ENCODE measurements at regions not wholly inside any gene's neighbourhood (a gene's known extent, or its start where the extent isn't known, plus 50 kb on each side); places are given as distances from the start of the nearest gene placed in this dataset.

GRCh38 chr4:98739751-98740150, 81.3 kb upstream of the TSPAN5 start:
- H3K27ac ChIP-seq (ENCODE audit: low read depth, low read length), result no peak overlapping the region
- Mint-ChIP-seq H3K9me3 (peaks cover 0 to 12% (median 4%) of the 10 kb centered on the region in 11 donors), H3K27ac (no peak overlapping the region), H3K4me1 (peaks cover 0 to 7% (median 0%) of the 10 kb centered on the region in 7 donors), H3K4me3 (no peak overlapping the region), H3K27me3 (no peaks in the 10 kb centered on the region), H3K36me3 (peaks cover 0 to 6% (median 0%) of the 10 kb centered on the region in 5 donors)
- H3K4me3 ChIP-seq (ENCODE audit: low read length), result no peak overlapping the region
- no peaks in the 10 kb centered on the region for H3K9me3 ChIP-seq (ENCODE audit: control insufficient read depth in 2 of 3, low read length in 3 of 3)
- no peak for ATAC-seq
- no peak for DNase-seq
- ChIA-PET POLR2A (interaction anchor here (0.6 to 0.7 kb wide), 2 partner anchors 79 to 433 kb away, joined by 4 to 5 read pairs; no protein-coding TSS in a partner anchor), CTCF (no interaction called here)
- no peaks in the 10 kb centered on the region for H3K36me3 ChIP-seq (ENCODE audit: control insufficient read depth in 2 of 3, insufficient read depth in 3 of 3, low read length in 3 of 3)
- intact Hi-C loops (cut with micrococcal nuclease), result no loop called here
- H3K4me1 ChIP-seq (ENCODE audit: control insufficient read depth in 2 of 2, insufficient read depth in 2 of 2, low read length in 2 of 2), result no peaks in the 10 kb centered on the region
- H3K27me3 ChIP-seq (ENCODE audit: control insufficient read depth in 2 of 2, insufficient read depth in 2 of 2, low read length in 2 of 2), result no peaks in the 10 kb centered on the region

- Histone ChIP-seq H3K36me3 (ENCODE audit: control insufficient read depth in 2 of 3, insufficient read depth in 3 of 3, low read length in 3 of 3) (no peaks in the 10 kb centered on the region), H3K27ac (ENCODE audit: low read depth, low read length) (no peak overlapping the region), H3K9me3 (ENCODE audit: control insufficient read depth in 2 of 3, low read length in 3 of 3) (no peaks in the 10 kb centered on the region), H3K4me3 (ENCODE audit: low read length) (no peak overlapping the region), H3K27me3 (ENCODE audit: control insufficient read depth in 2 of 2, insufficient read depth in 2 of 2, low read length in 2 of 2) (no peaks in the 10 kb centered on the region), H3K4me1 (ENCODE audit: control insufficient read depth in 2 of 2, insufficient read depth in 2 of 2, low read length in 2 of 2) (no peaks in the 10 kb centered on the region)
- intact Hi-C loops (cut with micrococcal nuclease), result no loop called here
- DNase-seq (no peak), ATAC-seq (no peak)
- H3K4me1 Mint-ChIP-seq, result peaks cover 0 to under 1% (median under 1%) of the 10 kb centered on the region in 7 donors
- ChIA-PET CTCF (no interaction called here), POLR2A (no interaction called here)
- no peaks in the 10 kb centered on the region for H3K27me3 Mint-ChIP-seq
- H3K27ac Mint-ChIP-seq, result no peak overlapping the region
- H3K36me3 Mint-ChIP-seq, result peaks cover 0 to 6% (median 0%) of the 10 kb centered on the region in 5 donors
- peaks cover 0 to 8% (median 4%) of the 10 kb centered on the region in 11 donors for H3K9me3 Mint-ChIP-seq
- H3K4me3 Mint-ChIP-seq, result no peak overlapping the region
These were observed 75.2 kb upstream of the TSPAN5 start for GRCh38 chr4:98733601-98734000.

GRCh38 chr4:98728871-98729270, 70.5 kb upstream of the TSPAN5 start:
- no peaks in the 10 kb centered on the region for H3K27me3 Mint-ChIP-seq
- no peak overlapping the region for H3K27ac Mint-ChIP-seq
- H3K4me1 Mint-ChIP-seq, result peaks cover 4 to 7% (median 5%) of the 10 kb centered on the region in 7 donors
- ATAC-seq (no peak), DNase-seq (no peak)
- intact Hi-C loops (cut with micrococcal nuclease), result no loop called here
- no peaks in the 10 kb centered on the region for H3K4me1 ChIP-seq (ENCODE audit: control insufficient read depth in 2 of 2, insufficient read depth in 2 of 2, low read length in 2 of 2)
- peaks cover 0 to 23% (median 11%) of the 10 kb centered on the region in 11 donors for H3K9me3 Mint-ChIP-seq
- no peaks in the 10 kb centered on the region for H3K36me3 ChIP-seq (ENCODE audit: control insufficient read depth in 2 of 3, insufficient read depth in 3 of 3, low read length in 3 of 3)
- H3K9me3 ChIP-seq (ENCODE audit: control insufficient read depth in 2 of 3, low read length in 3 of 3), result no peaks in the 10 kb centered on the region
- ChIA-PET CTCF (no interaction called here), POLR2A (interaction anchor here (0.8 kb wide), 1 partner anchor 250 kb away, joined by 4 read pairs; no protein-coding TSS in a partner anchor)
- H3K27me3 ChIP-seq (ENCODE audit: control insufficient read depth in 2 of 2, insufficient read depth in 2 of 2, low read length in 2 of 2), result no peaks in the 10 kb centered on the region
- no peak overlapping the region for H3K4me3 Mint-ChIP-seq
- H3K27ac ChIP-seq (ENCODE audit: low read depth, low read length), result no peak overlapping the region
- peaks cover 0 to 8% (median 4%) of the 10 kb centered on the region in 5 donors for H3K36me3 Mint-ChIP-seq
- no peak overlapping the region for H3K4me3 ChIP-seq (ENCODE audit: low read length)

- intact Hi-C loops (cut with micrococcal nuclease), result no loop called here
- Histone ChIP-seq H3K36me3 (ENCODE audit: control insufficient read depth in 2 of 3, insufficient read depth in 3 of 3, low read length in 3 of 3) (no peaks in the 10 kb centered on the region), H3K27ac (ENCODE audit: low read depth, low read length) (no peak overlapping the region), H3K4me3 (ENCODE audit: low read length) (no peak overlapping the region), H3K9me3 (ENCODE audit: control insufficient read depth in 2 of 3, low read length in 3 of 3) (no peaks in the 10 kb centered on the region), H3K27me3 (ENCODE audit: control insufficient read depth in 2 of 2, insufficient read depth in 2 of 2, low read length in 2 of 2) (no peaks in the 10 kb centered on the region), H3K4me1 (ENCODE audit: control insufficient read depth in 2 of 2, insufficient read depth in 2 of 2, low read length in 2 of 2) (no peaks in the 10 kb centered on the region)
- Mint-ChIP-seq H3K36me3 (peaks cover 0 to 8% (median 4%) of the 10 kb centered on the region in 5 donors), H3K4me3 (no peak overlapping the region), H3K27ac (no peak overlapping the region), H3K9me3 (peaks cover 0 to 24% (median 11%) of the 10 kb centered on the region in 11 donors), H3K27me3 (no peaks in the 10 kb centered on the region), H3K4me1 (peaks cover 4 to 7% (median 5%) of the 10 kb centered on the region in 7 donors)
- ChIA-PET CTCF (no interaction called here), POLR2A (no interaction called here)
- DNase-seq (no peak), ATAC-seq (no peak)
These were observed 70.0 kb upstream of the TSPAN5 start for GRCh38 chr4:98728433-98728832.

GRCh38 chr4:98722000-98722399, 63.6 kb upstream of the TSPAN5 start:
- CTCF ChIA-PET, result no interaction called here
- Mint-ChIP-seq H3K9me3 (peaks cover 0 to 36% (median 20%) of the 10 kb centered on the region in 11 donors), H3K4me3 (no peak overlapping the region), H3K27ac (no peak overlapping the region), H3K27me3 (peaks cover 0 to 4% (median 0%) of the 10 kb centered on the region in 5 donors), H3K36me3 (peaks cover 0 to 10% (median 4%) of the 10 kb centered on the region in 5 donors), H3K4me1 (peaks cover 0 to 2% (median 0%) of the 10 kb centered on the region in 7 donors)
- POLR2A ChIA-PET, result no interaction called here
- Histone ChIP-seq H3K27ac (ENCODE audit: low read depth, low read length) (no peak overlapping the region), H3K4me3 (ENCODE audit: low read length) (no peak overlapping the region), H3K27me3 (ENCODE audit: control insufficient read depth in 2 of 2, insufficient read depth in 2 of 2, low read length in 2 of 2) (no peaks in the 10 kb centered on the region), H3K36me3 (ENCODE audit: control insufficient read depth in 2 of 3, insufficient read depth in 3 of 3, low read length in 3 of 3) (no peaks in the 10 kb centered on the region), H3K9me3 (ENCODE audit: control insufficient read depth in 2 of 3, low read length in 3 of 3) (no peaks in the 10 kb centered on the region), H3K4me1 (ENCODE audit: control insufficient read depth in 2 of 2, insufficient read depth in 2 of 2, low read length in 2 of 2) (no peaks in the 10 kb centered on the region)
- intact Hi-C loops (cut with micrococcal nuclease), result no loop called here
- ATAC-seq, result no peak
- no peak for DNase-seq

GRCh38 chr4:98720871-98721480, 62.6 kb upstream of the TSPAN5 start:
- ATAC-seq, result no peak
- ChIA-PET POLR2A (no interaction called here), CTCF (no interaction called here)
- Histone ChIP-seq H3K36me3 (ENCODE audit: control insufficient read depth in 2 of 3, insufficient read depth in 3 of 3, low read length in 3 of 3) (no peaks in the 10 kb centered on the region), H3K9me3 (ENCODE audit: control insufficient read depth in 2 of 3, low read length in 3 of 3) (no peaks in the 10 kb centered on the region), H3K27ac (ENCODE audit: low read depth, low read length) (no peak overlapping the region), H3K27me3 (ENCODE audit: control insufficient read depth in 2 of 2, insufficient read depth in 2 of 2, low read length in 2 of 2) (no peaks in the 10 kb centered on the region), H3K4me1 (ENCODE audit: control insufficient read depth in 2 of 2, insufficient read depth in 2 of 2, low read length in 2 of 2) (no peaks in the 10 kb centered on the region), H3K4me3 (ENCODE audit: low read length) (no peak overlapping the region)
- H3K27ac Mint-ChIP-seq, result no peak overlapping the region
- H3K4me1 Mint-ChIP-seq, result peaks cover 0 to 2% (median 0%) of the 10 kb centered on the region in 7 donors
- peaks cover 0 to 4% (median 0%) of the 10 kb centered on the region in 5 donors for H3K27me3 Mint-ChIP-seq
- no peak overlapping the region for H3K4me3 Mint-ChIP-seq
- intact Hi-C loops (cut with micrococcal nuclease), result no loop called here
- H3K36me3 Mint-ChIP-seq, result peaks cover 0 to 10% (median 4%) of the 10 kb centered on the region in 5 donors
- peaks cover 0 to 35% (median 20%) of the 10 kb centered on the region in 11 donors for H3K9me3 Mint-ChIP-seq
- DNase-seq, result no peak

GRCh38 chr4:98716796-98717195, 58.4 kb upstream of the TSPAN5 start:
- Mint-ChIP-seq H3K9me3 (peaks cover 0 to 12% (median 4%) of the 10 kb centered on the region in 11 donors), H3K36me3 (peaks cover 0 to 6% (median 3%) of the 10 kb centered on the region in 5 donors), H3K27me3 (peaks cover 0 to 5% (median 0%) of the 10 kb centered on the region in 5 donors), H3K27ac (no peak overlapping the region), H3K4me3 (no peak overlapping the region), H3K4me1 (peaks cover 0 to 11% (median 0%) of the 10 kb centered on the region in 7 donors)
- Histone ChIP-seq H3K4me3 (ENCODE audit: low read length) (no peak overlapping the region), H3K4me1 (ENCODE audit: control insufficient read depth in 2 of 2, insufficient read depth in 2 of 2, low read length in 2 of 2) (no peaks in the 10 kb centered on the region), H3K9me3 (ENCODE audit: control insufficient read depth in 2 of 3, low read length in 3 of 3) (no peaks in the 10 kb centered on the region), H3K36me3 (ENCODE audit: control insufficient read depth in 2 of 3, insufficient read depth in 3 of 3, low read length in 3 of 3) (no peaks in the 10 kb centered on the region), H3K27ac (ENCODE audit: low read depth, low read length) (no peak overlapping the region), H3K27me3 (ENCODE audit: control insufficient read depth in 2 of 2, insufficient read depth in 2 of 2, low read length in 2 of 2) (no peaks in the 10 kb centered on the region)
- DNase-seq, result no peak
- no peak for ATAC-seq
- intact Hi-C loops (cut with micrococcal nuclease), result no loop called here
- ChIA-PET POLR2A (interaction anchor here (1.9 kb wide), 1 partner anchor 11 kb away, joined by 6 read pairs; no protein-coding TSS in a partner anchor), CTCF (no interaction called here)

All from naive thymus-derived CD4-positive, alpha-beta T cell (primary cell).